NT2/D1 (cell line): ENCODE measurements at regions not wholly inside any gene's neighbourhood (a gene's known extent, or its start where the extent isn't known, plus 50 kb on each side); places are given as distances from the start of the nearest gene placed in this dataset.

Source experiments
- SUZ12 ChIP-seq: IDR thresholded peaks from 2 replicates; pipeline ENCODE4 v1.6.1; 2011; ENCODE audit not compliant: insufficient read length, insufficient read depth; ENCODE audit errors: extremely low read depth
- YY1 ChIP-seq: IDR thresholded peaks from 2 replicates; pipeline ENCODE4 v1.6.1; 2011; ENCODE audit not compliant: insufficient read length, insufficient read depth
- ZNF274 ChIP-seq: IDR thresholded peaks from 2 replicates; pipeline ENCODE4 v1.6.1; 2011; ENCODE audit warnings: mild to moderate bottlenecking, low read depth, low read length

GRCh38 chr10:131811630-131812403 lies 89.0 kb upstream of the PPP2R2D start:
- TF ChIP-seq SUZ12 (no peak), YY1 (no peak), ZNF274 (no peak)
